Endodermal cell (in vitro differentiated cells): ENCODE measurements at regions not wholly inside any gene's neighbourhood (a gene's known extent, or its start where the extent isn't known, plus 50 kb on each side); places are given as distances from the start of the nearest gene placed in this dataset.

Experiments used
- DNase-seq: peaks from one replicate; pipeline ENCODE4 v3.0.0-alpha.2; 2017
- H3K27ac ChIP-seq: 2 replicates; pipeline ENCODE4 v1.5.1; 2013; ENCODE audit warnings: mild to moderate bottlenecking, low read depth, low read length, moderate library complexity
- H3K27me3 ChIP-seq: 2 replicates; pipeline ENCODE4 v1.6.1; 2013; ENCODE audit warnings: mild to moderate bottlenecking, low read length, moderate library complexity; ENCODE audit not compliant: insufficient read depth, control insufficient read depth, poor library complexity, severe bottlenecking
- H3K36me3 ChIP-seq: 2 replicates; pipeline ENCODE4 v1.7.0; 2013; ENCODE audit warnings: mild to moderate bottlenecking, low read length, moderate library complexity; ENCODE audit not compliant: control insufficient read depth, insufficient read depth
- H3K4me1 ChIP-seq: one replicate; pipeline ENCODE4 v1.7.0; 2013; ENCODE audit warnings: low read length; ENCODE audit not compliant: control insufficient read depth, insufficient read depth
- H3K4me3 ChIP-seq: 2 replicates; pipeline ENCODE4 v1.5.1; 2013; ENCODE audit warnings: mild to moderate bottlenecking, low read length, moderate library complexity
- H3K9ac ChIP-seq: 2 replicates; pipeline ENCODE4 v1.6.1; 2013; ENCODE audit warnings: mild to moderate bottlenecking, low read length, moderate library complexity; ENCODE audit not compliant: poor library complexity, severe bottlenecking; ENCODE audit errors: extremely low read depth
- H3K9me3 ChIP-seq: 2 replicates; pipeline ENCODE4 v1.6.1; 2013; ENCODE audit warnings: mild to moderate bottlenecking, low read length, moderate library complexity; ENCODE audit not compliant: control insufficient read depth
- H3K27ac Mint-ChIP-seq: 2 replicates; pipeline ENCODE4 v1.8.0; 2020; ENCODE audit warnings: mixed read lengths
- H3K27me3 Mint-ChIP-seq: 2 replicates; pipeline ENCODE4 v1.8.0; 2021; ENCODE audit warnings: mild to moderate bottlenecking, mixed read lengths; ENCODE audit not compliant: insufficient read depth
- H3K36me3 Mint-ChIP-seq: 2 replicates; pipeline ENCODE4 v1.8.0; 2020; ENCODE audit warnings: low read depth, mixed read lengths
- H3K4me1 Mint-ChIP-seq: 2 replicates; pipeline ENCODE4 v1.8.0; 2020; ENCODE audit warnings: mixed read lengths
- H3K4me3 Mint-ChIP-seq: 2 replicates; pipeline ENCODE4 v1.8.0; 2020; ENCODE audit warnings: mild to moderate bottlenecking, moderate library complexity, mixed read lengths
- H3K9me3 Mint-ChIP-seq: 2 replicates; pipeline ENCODE4 v1.8.0; 2020; ENCODE audit warnings: mild to moderate bottlenecking, mixed read lengths
- WGBS, 2 experiments: methylation state at CpG; one replicate each; pipeline versions ENCODE4 v1.1.5 to v1.1.7; 2013; ENCODE audit warnings: missing lambda C conversion rate in 2 of 2, mixed read lengths in 1 of 2; ENCODE audit not compliant: insufficient coverage in 1 of 2, insufficient read length in 1 of 2; 5-methylcytosine and 5-hydroxymethylcytosine counted together
- TF ChIP-seq, protein P1 (sequence below): fragments of 200-600 bp; sonication (generic); conservative IDR thresholded peaks from 2 replicates; pipeline ENCODE4 v1.5.0; 2021; ENCODE audit warnings: antibody characterized with exemption, mild to moderate bottlenecking

DNA sequence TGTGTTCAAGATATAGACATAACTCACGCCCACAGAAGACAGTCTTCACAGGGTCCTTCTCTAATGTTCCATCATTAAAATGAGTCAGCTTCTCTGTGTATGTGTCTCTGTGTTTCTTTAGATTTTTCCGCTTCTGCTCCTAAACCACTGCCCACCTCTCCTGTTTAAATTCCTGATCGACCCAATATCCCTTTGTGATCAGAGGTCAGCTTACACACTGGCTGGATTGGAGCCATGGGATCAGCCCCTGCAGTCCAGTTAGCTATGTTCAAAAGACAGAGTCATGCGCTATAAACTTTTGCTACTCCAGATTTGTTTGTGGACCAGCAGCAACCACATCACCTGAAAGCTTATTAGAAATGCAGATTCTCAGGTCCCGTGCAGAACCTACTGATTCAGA is 229.2 kb downstream of the C1D start:
- WGBS, 2 experiments, result 92 to 93% methylated on average over 3 to 5 of the region's 5 CpGs
- H3K4me1 Mint-ChIP-seq, result no peaks in the 10 kb centered on the region

DNA sequence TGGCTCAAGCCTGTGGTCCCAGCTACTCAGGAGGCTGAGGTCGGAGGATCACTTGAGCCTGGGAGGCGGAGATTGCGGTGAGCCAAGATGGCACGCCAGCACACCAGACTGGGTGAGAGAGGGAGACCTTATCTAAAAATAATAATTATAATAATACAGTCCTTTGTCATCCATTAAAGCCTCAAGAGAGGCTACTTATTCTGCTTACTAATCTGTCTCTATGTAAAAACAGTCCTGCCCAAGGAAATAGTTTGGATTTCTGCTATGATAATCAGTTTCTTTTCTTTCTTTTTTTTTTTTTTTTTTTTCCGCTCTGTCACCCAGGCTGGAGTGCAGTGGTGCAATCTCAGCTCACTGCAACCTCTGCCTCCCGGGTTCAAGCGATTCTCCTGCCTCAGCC is 228.3 kb downstream of the C1D start:
- no peaks in the 10 kb centered on the region for H3K9me3 ChIP-seq
- no peak for DNase-seq
- no peak overlapping the region for H3K4me3 ChIP-seq
- Mint-ChIP-seq H3K4me3 (no peak overlapping the region), H3K36me3 (no peaks in the 10 kb centered on the region), H3K9me3 (no peaks in the 10 kb centered on the region), H3K27me3 (no peaks in the 10 kb centered on the region), H3K27ac (no peak overlapping the region), H3K4me1 (no peaks in the 10 kb centered on the region)
- no peaks in the 10 kb centered on the region for H3K36me3 ChIP-seq
- no peak overlapping the region for H3K9ac ChIP-seq
- no peak overlapping the region for H3K27ac ChIP-seq
- TF ChIP-seq, protein P1, sequence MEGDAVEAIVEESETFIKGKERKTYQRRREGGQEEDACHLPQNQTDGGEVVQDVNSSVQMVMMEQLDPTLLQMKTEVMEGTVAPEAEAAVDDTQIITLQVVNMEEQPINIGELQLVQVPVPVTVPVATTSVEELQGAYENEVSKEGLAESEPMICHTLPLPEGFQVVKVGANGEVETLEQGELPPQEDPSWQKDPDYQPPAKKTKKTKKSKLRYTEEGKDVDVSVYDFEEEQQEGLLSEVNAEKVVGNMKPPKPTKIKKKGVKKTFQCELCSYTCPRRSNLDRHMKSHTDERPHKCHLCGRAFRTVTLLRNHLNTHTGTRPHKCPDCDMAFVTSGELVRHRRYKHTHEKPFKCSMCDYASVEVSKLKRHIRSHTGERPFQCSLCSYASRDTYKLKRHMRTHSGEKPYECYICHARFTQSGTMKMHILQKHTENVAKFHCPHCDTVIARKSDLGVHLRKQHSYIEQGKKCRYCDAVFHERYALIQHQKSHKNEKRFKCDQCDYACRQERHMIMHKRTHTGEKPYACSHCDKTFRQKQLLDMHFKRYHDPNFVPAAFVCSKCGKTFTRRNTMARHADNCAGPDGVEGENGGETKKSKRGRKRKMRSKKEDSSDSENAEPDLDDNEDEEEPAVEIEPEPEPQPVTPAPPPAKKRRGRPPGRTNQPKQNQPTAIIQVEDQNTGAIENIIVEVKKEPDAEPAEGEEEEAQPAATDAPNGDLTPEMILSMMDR, result no peak
- no peaks in the 10 kb centered on the region for H3K27me3 ChIP-seq
- WGBS, 2 experiments, result 85 to 93% methylated on average over 2 to 6 of the region's 7 CpGs
- H3K4me1 ChIP-seq, result no peaks in the 10 kb centered on the region

More for the DNA sequence above, 229.2 kb downstream of the C1D start:
- no peak overlapping the region for H3K9ac ChIP-seq
- no peaks in the 10 kb centered on the region for H3K36me3 ChIP-seq
- no peaks in the 10 kb centered on the region for H3K27me3 ChIP-seq
- H3K4me3 ChIP-seq, result no peak overlapping the region
- no peaks in the 10 kb centered on the region for H3K9me3 ChIP-seq
- H3K4me1 ChIP-seq, result no peaks in the 10 kb centered on the region
- Mint-ChIP-seq H3K36me3 (no peaks in the 10 kb centered on the region), H3K4me3 (no peak overlapping the region), H3K27ac (no peak overlapping the region), H3K9me3 (no peaks in the 10 kb centered on the region), H3K27me3 (no peaks in the 10 kb centered on the region)
- DNase-seq, result no peak
- TF ChIP-seq, protein P1, result no peak
- no peak overlapping the region for H3K27ac ChIP-seq

DNA sequence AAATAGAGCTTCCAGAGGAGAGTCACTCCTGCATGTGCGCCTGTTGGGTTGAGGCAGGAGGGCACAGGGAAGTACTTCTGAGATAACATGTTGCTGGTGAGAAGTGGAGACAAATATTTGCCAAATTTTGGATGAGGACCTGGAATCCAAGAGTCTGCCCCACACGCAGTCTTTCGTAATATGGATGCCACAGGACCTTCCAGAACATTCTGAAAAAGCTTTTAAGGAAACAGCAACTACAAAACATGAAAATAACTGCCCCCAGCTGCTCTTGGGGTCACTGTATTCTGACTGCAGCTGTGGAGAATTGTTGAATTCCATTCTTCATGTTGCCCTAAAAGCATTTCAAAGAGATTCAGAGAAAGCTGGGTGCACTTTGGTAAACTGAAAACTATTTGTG is 227.5 kb downstream of the C1D start:
- no peak overlapping the region for H3K4me3 Mint-ChIP-seq
- TF ChIP-seq, protein P1, result no peak
- H3K36me3 ChIP-seq, result no peaks in the 10 kb centered on the region
- no peaks in the 10 kb centered on the region for H3K4me1 Mint-ChIP-seq
- DNase-seq, result no peak
- H3K36me3 Mint-ChIP-seq, result no peaks in the 10 kb centered on the region
- no peaks in the 10 kb centered on the region for H3K27me3 ChIP-seq
- H3K4me1 ChIP-seq, result no peaks in the 10 kb centered on the region
- no peaks in the 10 kb centered on the region for H3K27me3 Mint-ChIP-seq
- no peaks in the 10 kb centered on the region for H3K9me3 Mint-ChIP-seq
- 84 to 98% methylated on average over 3 of the region's 3 CpGs for WGBS, 2 experiments
- H3K27ac ChIP-seq, result no peak overlapping the region
- H3K27ac Mint-ChIP-seq, result no peak overlapping the region
- no peak overlapping the region for H3K9ac ChIP-seq
- no peaks in the 10 kb centered on the region for H3K9me3 ChIP-seq
- H3K4me3 ChIP-seq, result no peak overlapping the region
